ENCODE measurements at regions not wholly inside any gene's neighbourhood (a gene's known extent, or its start where the extent isn't known, plus 50 kb on each side); places are given as distances from the start of the nearest gene placed in this dataset.

GRCh38 chr14:53316504-53316903, 163.4 kb upstream of the DDHD1 start:
- TF ChIP-seq CTCF (conservative IDR thresholded peaks at IDR 0.05; ENCODE audit: low read depth in 2 of 2) (no peak), POLR2AphosphoS5 (IDR thresholded peaks at IDR 0.05; ENCODE audit: low read depth) (no peak), EZH2 (IDR thresholded peaks at IDR 0.05; ENCODE audit: low read depth, unreplicated experiment) (no peak), EZH2phosphoT487 (IDR thresholded peaks at IDR 0.05; ENCODE audit: unreplicated experiment) (no peak), REST (IDR thresholded peaks at IDR 0.05; ENCODE audit: unreplicated experiment) (no peak)

Data from GM23338 (cell line).